Psoas muscle (tissue), 7 donors: ENCODE measurements at regions not wholly inside any gene's neighbourhood (a gene's known extent, or its start where the extent isn't known, plus 50 kb on each side); places are given as distances from the start of the nearest gene placed in this dataset.

Source experiments
- ATAC-seq, 4 donors: fragments of 200-7000 bp; cut with Tn5 transposase; one replicate each; pipeline ENCODE4 v1.9.1; 2020; ENCODE audit warnings: moderate library complexity in 3 of 4, mild to moderate bottlenecking in 2 of 4
- DNase-seq, 2 donors: peaks; one replicate each; pipeline ENCODE4 v3.0.0-alpha.2; 2020
- H3K27ac ChIP-seq: fragments of 200-600 bp; one replicate; pipeline ENCODE4 v1.8.0; 2022
- H3K27me3 ChIP-seq, 3 donors: fragments of 200-600 bp in 1 of 3; one replicate each; pipeline versions ENCODE4 v1.6.1 to v1.8.0; 2013 to 2022; ENCODE audit warnings: low read length in 2 of 3, mild to moderate bottlenecking in 2 of 3, moderate library complexity in 1 of 3; ENCODE audit not compliant: insufficient read depth in 3 of 3
- H3K36me3 ChIP-seq, 2 donors: fragments of 200-600 bp in 1 of 2; one replicate each; pipeline versions ENCODE4 v1.6.1 to v1.8.0; 2013 to 2022; ENCODE audit warnings: low read depth in 1 of 2, mild to moderate bottlenecking in 1 of 2, moderate library complexity in 1 of 2; ENCODE audit not compliant: insufficient read depth in 1 of 2
- H3K4me1 ChIP-seq: fragments of 200-600 bp; one replicate; pipeline ENCODE4 v1.8.0; 2022
- H3K4me3 ChIP-seq: fragments of 200-600 bp; one replicate; pipeline ENCODE4 v1.8.0; 2022; ENCODE audit warnings: mild to moderate bottlenecking
- H3K9me3 ChIP-seq: fragments of 200-600 bp; one replicate; pipeline ENCODE4 v1.8.0; 2022
- CTCF ChIP-seq: fragments of 200-600 bp; IDR thresholded peaks from one replicate; pipeline ENCODE4 v1.8.0; 2022; ENCODE audit warnings: antibody characterized with exemption
- WGBS, 3 donors: extraction: QIAGEN DNeasy Blood & Tissue Kit; methylation state at CpG; one replicate each; pipeline versions ENCODE4 v1.1.6 to v1.1.7; 2013; 5-methylcytosine and 5-hydroxymethylcytosine counted together
- intact Hi-C, 2 donors: fragments of 100-400 bp; cut with DNase I; formaldehyde crosslinking; loops; one replicate each; pipeline versions ENCODE4 v1.11.0 to v1.14.2; 2022
- donor health status: healthy with polysubstance abuse.
- donor health status: DM: no; HTN: no; CAD: no; lungs with moderate emphysema.
- donor health status: Bipolar disorder and iron deficiency.
- donor health status: healthy.
- donor health status: DM: yes; HTN: yes; CAD: no.
- donor health status: DM: no; HTN: no; CAD: no.
- donor health status: DM: yes; HTN: yes; CAD: no.

DNA sequence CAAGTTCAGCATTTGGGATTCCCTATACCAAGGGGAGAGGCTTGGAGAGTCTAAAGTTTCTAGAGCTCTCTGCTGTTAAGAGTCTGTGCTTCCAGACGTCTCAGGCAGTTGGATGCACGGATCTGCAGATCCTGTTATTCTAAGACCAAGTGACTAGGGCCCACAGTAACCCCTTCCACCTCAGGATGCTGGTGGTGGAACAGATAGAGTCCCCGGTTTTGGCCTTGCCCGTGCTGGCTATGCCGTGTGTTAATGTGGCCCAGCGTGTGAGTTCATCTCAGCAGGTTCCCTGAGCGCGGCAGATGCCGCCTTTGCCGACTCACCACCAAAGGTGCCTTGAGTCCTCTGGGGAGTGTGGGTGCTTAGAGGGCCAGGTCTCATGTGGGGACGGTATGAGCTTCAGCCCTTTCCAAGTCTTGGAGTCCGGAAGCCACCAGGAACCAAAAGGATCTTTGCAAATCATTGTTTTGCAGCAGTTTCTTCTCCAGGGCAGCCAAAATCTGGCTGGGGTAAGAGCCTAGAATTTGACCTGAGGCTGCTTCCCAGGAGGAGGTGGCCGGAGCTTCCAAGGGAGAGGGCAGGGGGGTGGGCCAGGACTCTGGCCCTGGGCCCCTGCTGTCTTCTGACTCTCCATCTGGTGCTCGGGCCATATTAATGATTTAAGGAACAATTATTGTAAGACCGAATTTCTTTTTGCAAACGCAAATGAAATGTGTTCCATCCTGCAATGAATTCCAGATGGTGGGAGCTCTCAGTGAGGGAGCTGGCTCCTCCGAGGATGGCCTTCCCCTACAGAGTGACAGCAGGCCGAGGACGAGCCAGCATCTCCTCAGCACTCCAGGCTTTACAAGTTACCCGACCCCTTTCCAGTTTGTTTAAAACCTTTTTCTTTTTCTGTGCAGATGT is 205.7 kb downstream of the FOXD2 start:
- TF ChIP-seq CTCF = no peak
- Histone ChIP-seq H3K27me3 (peaks cover 0 to 4% (median 0%) of the 10 kb centered on the region in 3 donors), H3K4me1 (no peaks in the 10 kb centered on the region), H3K9me3 (no peaks in the 10 kb centered on the region), H3K27ac (no peak overlapping the region), H3K36me3 (no peaks in the 10 kb centered on the region), H3K4me3 (no peak overlapping the region)
- 66 to 71% (median 70%) methylated on average over 20 of the region's 20 CpGs for WGBS, 3 donors
- intact Hi-C loops = no loop called here
- no peak for DNase-seq
- no peak for ATAC-seq

- peaks cover 0 to 4% (median 0%) of the 10 kb centered on the region in 3 donors for H3K27me3 ChIP-seq
- 31 to 40% (median 34%) methylated on average over 5 of the region's 5 CpGs for WGBS, 3 donors
- no peak overlapping the region for H3K27ac ChIP-seq
- no peak overlapping the region for H3K4me3 ChIP-seq
- TF ChIP-seq CTCF = no peak
- no peak for DNase-seq
- intact Hi-C loops = no loop called here
- H3K4me1 ChIP-seq = no peaks in the 10 kb centered on the region
- no peaks in the 10 kb centered on the region for H3K9me3 ChIP-seq
- H3K36me3 ChIP-seq = no peaks in the 10 kb centered on the region
- ATAC-seq = no peak
Observed at GRCh38 chr1:47644212-47644573, 206.3 kb downstream of the FOXD2 start.

GRCh38 chr1:47645151-47645550 is 207.3 kb downstream of the FOXD2 start:
- peaks cover 0 to 4% (median 0%) of the 10 kb centered on the region in 3 donors for H3K27me3 ChIP-seq
- DNase-seq (no peak), ATAC-seq (no peak)
- H3K4me3 ChIP-seq = no peak overlapping the region
- intact Hi-C loops = no loop called here
- H3K27ac ChIP-seq = no peak overlapping the region
- no peaks in the 10 kb centered on the region for H3K36me3 ChIP-seq
- no peaks in the 10 kb centered on the region for H3K9me3 ChIP-seq
- 43 to 56% (median 49%) methylated on average over 8 of the region's 8 CpGs for WGBS, 3 donors
- no peaks in the 10 kb centered on the region for H3K4me1 ChIP-seq
- TF ChIP-seq CTCF = no peak

GRCh38 chr1:47646676-47647075 is 208.8 kb downstream of the FOXD2 start:
- ATAC-seq = no peak
- intact Hi-C loops = no loop called here

More at GRCh38 chr1:47646676-47647075, 208.8 kb downstream of the FOXD2 start:
- Histone ChIP-seq H3K27me3 (peaks cover 0 to 4% (median 0%) of the 10 kb centered on the region in 3 donors), H3K27ac (no peak overlapping the region), H3K9me3 (no peaks in the 10 kb centered on the region), H3K4me1 (no peaks in the 10 kb centered on the region), H3K36me3 (no peaks in the 10 kb centered on the region), H3K4me3 (no peak overlapping the region)
- TF ChIP-seq CTCF = no peak
- no peak for DNase-seq
- WGBS, 3 donors = 93 to 100% (median 95%) methylated on average over 1 of the region's 1 CpG
